Lung (tissue), 11 donors: ENCODE measurements at regions not wholly inside any gene's neighbourhood (a gene's known extent, or its start where the extent isn't known, plus 50 kb on each side); places are given as distances from the start of the nearest gene placed in this dataset.

Experiments
- ATAC-seq: fragments of 200-7000 bp; cut with Tn5 transposase; one replicate; pipeline ENCODE4 v1.9.1; 2020; ENCODE audit warnings: moderate number of reproducible peaks; ENCODE audit not compliant: insufficient read depth, low FRiP score
- DNase-seq, 3 donors: peaks; one replicate each; pipeline ENCODE4 v3.0.0-alpha.2; 2013 to 2017
- H3K27ac ChIP-seq, 2 donors: one replicate each; pipeline ENCODE4 v1.5.1; 2013; ENCODE audit warnings: mild to moderate bottlenecking in 2 of 2, moderate library complexity in 2 of 2, control low read depth in 1 of 2, inconsistent platforms in 1 of 2, low read depth in 1 of 2, low read length in 1 of 2
- H3K27me3 ChIP-seq, 3 donors: one replicate each; pipeline ENCODE4 v1.5.1; 2013; ENCODE audit warnings: low read length in 2 of 3; ENCODE audit not compliant: control insufficient read depth in 3 of 3, insufficient read depth in 3 of 3
- H3K36me3 ChIP-seq, 4 donors: one replicate each; pipeline ENCODE4 v1.5.1; 2013; ENCODE audit warnings: low read length in 4 of 4, mild to moderate bottlenecking in 1 of 4, moderate library complexity in 1 of 4; ENCODE audit not compliant: control insufficient read depth in 4 of 4, insufficient read depth in 4 of 4
- H3K4me1 ChIP-seq, 5 donors: one replicate each; pipeline ENCODE4 v1.5.1; 2013; ENCODE audit warnings: low read length in 5 of 5, mild to moderate bottlenecking in 2 of 5, moderate library complexity in 1 of 5; ENCODE audit not compliant: control insufficient read depth in 5 of 5, insufficient read depth in 5 of 5
- H3K4me3 ChIP-seq: one replicate; pipeline ENCODE4 v1.5.1; 2013; ENCODE audit warnings: mild to moderate bottlenecking, control low read depth, moderate library complexity
- H3K9ac ChIP-seq, 2 donors: one replicate each; pipeline ENCODE4 v1.5.1; 2013; ENCODE audit warnings: low read length in 2 of 2, control low read depth in 1 of 2; ENCODE audit not compliant: insufficient read depth in 1 of 2
- H3K9me3 ChIP-seq, 4 donors: one replicate each; pipeline ENCODE4 v1.5.1; 2013; ENCODE audit warnings: low read length in 3 of 4, mild to moderate bottlenecking in 1 of 4, moderate library complexity in 1 of 4; ENCODE audit not compliant: control insufficient read depth in 4 of 4, insufficient read depth in 3 of 4
- whole genome bisulfite sequencing, 2 donors: extraction: QIAGEN DNeasy Blood & Tissue Kit; methylation state at CpG; one replicate each; pipeline ENCODE4 v1.1.7; 2013; 5-methylcytosine and 5-hydroxymethylcytosine counted together
- TF ChIP-seq, protein P1 (sequence below): IDR thresholded peaks from 2 replicates; pipeline ENCODE4 v1.5.1; 2012; ENCODE audit warnings: mild to moderate bottlenecking; ENCODE audit errors: control extremely low read depth, extremely low read depth
- donor health status: control.
- donor health status: control.
- donor health status: Bipolar disorder and iron deficiency.
- donor health status: healthy.
- donor health status: DM: yes; HTN: yes; CAD: no.

- WGBS, 2 donors: 87 to 98% methylated on average over 1 of the region's 1 CpG
- Histone ChIP-seq H3K4me3 (no peak overlapping the region), H3K27ac (no peak overlapping the region), H3K9ac (no peak overlapping the region), H3K4me1 (no peaks in the 10 kb centered on the region), H3K36me3 (no peaks in the 10 kb centered on the region), H3K27me3 (no peaks in the 10 kb centered on the region), H3K9me3 (no peaks in the 10 kb centered on the region)
- no peak for ATAC-seq
- DNase-seq: no peak
- TF ChIP-seq, protein P1, sequence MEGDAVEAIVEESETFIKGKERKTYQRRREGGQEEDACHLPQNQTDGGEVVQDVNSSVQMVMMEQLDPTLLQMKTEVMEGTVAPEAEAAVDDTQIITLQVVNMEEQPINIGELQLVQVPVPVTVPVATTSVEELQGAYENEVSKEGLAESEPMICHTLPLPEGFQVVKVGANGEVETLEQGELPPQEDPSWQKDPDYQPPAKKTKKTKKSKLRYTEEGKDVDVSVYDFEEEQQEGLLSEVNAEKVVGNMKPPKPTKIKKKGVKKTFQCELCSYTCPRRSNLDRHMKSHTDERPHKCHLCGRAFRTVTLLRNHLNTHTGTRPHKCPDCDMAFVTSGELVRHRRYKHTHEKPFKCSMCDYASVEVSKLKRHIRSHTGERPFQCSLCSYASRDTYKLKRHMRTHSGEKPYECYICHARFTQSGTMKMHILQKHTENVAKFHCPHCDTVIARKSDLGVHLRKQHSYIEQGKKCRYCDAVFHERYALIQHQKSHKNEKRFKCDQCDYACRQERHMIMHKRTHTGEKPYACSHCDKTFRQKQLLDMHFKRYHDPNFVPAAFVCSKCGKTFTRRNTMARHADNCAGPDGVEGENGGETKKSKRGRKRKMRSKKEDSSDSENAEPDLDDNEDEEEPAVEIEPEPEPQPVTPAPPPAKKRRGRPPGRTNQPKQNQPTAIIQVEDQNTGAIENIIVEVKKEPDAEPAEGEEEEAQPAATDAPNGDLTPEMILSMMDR: no peak
Measured at GRCh38 chr3:146757759-146758158, 152.6 kb upstream of the PLSCR5 start.

- H3K27me3 ChIP-seq: no peaks in the 10 kb centered on the region
- no peak overlapping the region for H3K27ac ChIP-seq
- H3K9me3 ChIP-seq: no peaks in the 10 kb centered on the region
- H3K36me3 ChIP-seq: no peaks in the 10 kb centered on the region
- 71 to 76% methylated on average over 2 of the region's 2 CpGs for WGBS, 2 donors
- TF ChIP-seq, protein P1: no peak
- no peak overlapping the region for H3K9ac ChIP-seq
- DNase-seq: no peak
- no peaks in the 10 kb centered on the region for H3K4me1 ChIP-seq
- H3K4me3 ChIP-seq: no peak overlapping the region
- no peak for ATAC-seq
Measured at GRCh38 chr3:146750196-146750595, 145.1 kb upstream of the PLSCR5 start.

- DNase-seq: peak in 2 of 3 donors; percentile 50 to 69
- 33 to 66% methylated on average over 4 of the region's 4 CpGs for WGBS, 2 donors
- no peaks in the 10 kb centered on the region for H3K27me3 ChIP-seq
- no peak overlapping the region for H3K27ac ChIP-seq
- H3K9ac ChIP-seq: no peak overlapping the region
- no peaks in the 10 kb centered on the region for H3K4me1 ChIP-seq
- no peak for ATAC-seq
- H3K36me3 ChIP-seq: no peaks in the 10 kb centered on the region
- H3K9me3 ChIP-seq: no peaks in the 10 kb centered on the region
- no peak overlapping the region for H3K4me3 ChIP-seq
- TF ChIP-seq, protein P1: no peak
Measured at GRCh38 chr3:146747928-146748327, 142.8 kb upstream of the PLSCR5 start.

DNA sequence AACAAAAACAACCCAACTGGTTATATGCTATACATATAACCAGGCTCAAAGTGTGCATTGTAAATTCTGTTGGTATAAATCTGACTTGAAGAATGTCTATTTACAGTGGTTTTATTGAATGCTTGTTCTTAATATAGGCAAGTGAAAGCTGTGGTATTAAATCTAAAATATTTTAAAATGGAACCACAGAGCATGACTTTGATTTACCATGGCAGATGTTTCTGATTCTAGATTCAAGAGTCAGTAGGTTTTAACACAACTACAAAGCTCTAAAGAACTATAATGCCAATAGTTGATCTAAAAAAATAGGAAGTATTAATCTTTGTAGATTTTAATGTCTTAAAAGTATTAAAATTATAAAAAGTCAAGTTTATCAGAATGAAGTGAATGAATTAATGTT is 141.9 kb upstream of the PLSCR5 start:
- DNase-seq (no peak), ATAC-seq (no peak)
- no peaks in the 10 kb centered on the region for H3K36me3 ChIP-seq
- no peak overlapping the region for H3K9ac ChIP-seq
- no peaks in the 10 kb centered on the region for H3K9me3 ChIP-seq
- H3K4me3 ChIP-seq: no peak overlapping the region
- TF ChIP-seq, protein P1: no peak
- no peaks in the 10 kb centered on the region for H3K4me1 ChIP-seq
- H3K27ac ChIP-seq: no peak overlapping the region
- H3K27me3 ChIP-seq: no peaks in the 10 kb centered on the region
